Vagina (tissue), 2 donors: ENCODE measurements at regions not wholly inside any gene's neighbourhood (a gene's known extent, or its start where the extent isn't known, plus 50 kb on each side); places are given as distances from the start of the nearest gene placed in this dataset.

Experiments
- POLR2A ChIP-seq, 2 donors: fragments of 450-650 bp; IDR thresholded peaks; one replicate each; pipeline ENCODE4 v1.6.1; 2017; ENCODE audit warnings: antibody characterized with exemption in 2 of 2, mild to moderate bottlenecking in 2 of 2, moderate library complexity in 2 of 2
- TF ChIP-seq, protein P1 (sequence below), 3 experiments: fragments of 450-650 bp in 2 of 3; fragments of 200-600 bp in 1 of 3; sonication (generic) in 1 of 3; IDR thresholded peaks; one replicate each; pipeline ENCODE4 v1.5.1; 2017 to 2019; ENCODE audit warnings: antibody characterized with exemption in 3 of 3, mild to moderate bottlenecking in 2 of 3, moderate library complexity in 2 of 3

DNA sequence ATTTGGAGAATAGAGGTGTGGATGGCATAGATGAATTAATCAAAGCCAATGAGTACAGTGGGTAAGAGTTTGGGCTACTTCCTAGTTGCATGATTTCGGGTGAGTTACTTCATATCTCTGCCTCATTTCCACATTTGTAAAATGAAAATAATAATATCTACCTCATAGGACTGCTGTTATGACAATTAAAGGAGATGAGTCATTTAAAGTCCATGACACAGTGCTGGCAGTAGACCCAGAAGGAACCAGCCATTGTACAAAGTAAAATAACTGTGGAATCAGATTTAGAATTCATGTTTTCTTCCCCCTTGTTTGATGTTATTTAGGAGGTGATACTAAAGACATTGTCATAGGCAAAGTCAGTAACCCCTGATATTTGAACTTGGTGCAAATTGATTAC is 139.5 kb upstream of the SLC27A6 start:
- TF ChIP-seq POLR2A (IDR thresholded peaks at IDR 0.05) = no peak
- TF ChIP-seq, protein P1, sequence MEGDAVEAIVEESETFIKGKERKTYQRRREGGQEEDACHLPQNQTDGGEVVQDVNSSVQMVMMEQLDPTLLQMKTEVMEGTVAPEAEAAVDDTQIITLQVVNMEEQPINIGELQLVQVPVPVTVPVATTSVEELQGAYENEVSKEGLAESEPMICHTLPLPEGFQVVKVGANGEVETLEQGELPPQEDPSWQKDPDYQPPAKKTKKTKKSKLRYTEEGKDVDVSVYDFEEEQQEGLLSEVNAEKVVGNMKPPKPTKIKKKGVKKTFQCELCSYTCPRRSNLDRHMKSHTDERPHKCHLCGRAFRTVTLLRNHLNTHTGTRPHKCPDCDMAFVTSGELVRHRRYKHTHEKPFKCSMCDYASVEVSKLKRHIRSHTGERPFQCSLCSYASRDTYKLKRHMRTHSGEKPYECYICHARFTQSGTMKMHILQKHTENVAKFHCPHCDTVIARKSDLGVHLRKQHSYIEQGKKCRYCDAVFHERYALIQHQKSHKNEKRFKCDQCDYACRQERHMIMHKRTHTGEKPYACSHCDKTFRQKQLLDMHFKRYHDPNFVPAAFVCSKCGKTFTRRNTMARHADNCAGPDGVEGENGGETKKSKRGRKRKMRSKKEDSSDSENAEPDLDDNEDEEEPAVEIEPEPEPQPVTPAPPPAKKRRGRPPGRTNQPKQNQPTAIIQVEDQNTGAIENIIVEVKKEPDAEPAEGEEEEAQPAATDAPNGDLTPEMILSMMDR (IDR thresholded peaks at IDR 0.05) = no peak
